ES-I3 (cell line): ENCODE measurements at regions not wholly inside any gene's neighbourhood (a gene's known extent, or its start where the extent isn't known, plus 50 kb on each side); places are given as distances from the start of the nearest gene placed in this dataset.

ENCODE experiments used
- H3K36me3 ChIP-seq: 2 replicates; pipeline ENCODE4 v1.6.1; 2013; ENCODE audit warnings: mild to moderate bottlenecking, low read length, control low read depth, moderate library complexity; ENCODE audit not compliant: insufficient read depth
- H3K4me1 ChIP-seq: 2 replicates; pipeline ENCODE4 v1.6.1; 2013; ENCODE audit warnings: mild to moderate bottlenecking, control low read depth, low read length; ENCODE audit not compliant: insufficient read depth
- H3K9ac ChIP-seq: 2 replicates; pipeline ENCODE4 v1.6.1; 2013; ENCODE audit warnings: low read depth, mild to moderate bottlenecking, low read length, moderate library complexity
- H3K9me3 ChIP-seq: 2 replicates; pipeline ENCODE4 v1.6.1; 2013; ENCODE audit warnings: mild to moderate bottlenecking, low read length, moderate library complexity; ENCODE audit not compliant: control insufficient read depth, insufficient read depth

DNA sequence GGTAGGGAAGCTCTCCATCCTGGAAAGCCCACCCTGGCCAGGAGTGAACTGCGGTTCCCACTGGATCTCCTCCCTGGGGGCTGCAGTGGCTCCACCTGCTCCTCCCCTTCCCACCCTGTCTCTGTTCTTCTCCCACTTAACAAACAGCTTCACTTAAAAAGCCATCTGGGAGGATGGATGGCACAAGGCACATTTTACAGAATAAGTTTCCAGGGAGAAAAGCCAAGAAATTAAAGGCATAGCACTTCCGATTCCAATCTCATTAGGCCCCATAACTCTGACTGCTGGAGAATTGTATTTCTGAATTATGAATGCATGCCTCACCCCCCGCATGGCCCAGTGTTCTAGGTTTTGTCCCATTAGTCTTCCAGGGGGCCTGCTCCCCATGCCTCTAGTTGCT is 718.3 kb downstream of the PTPRU start:
- Histone ChIP-seq H3K36me3 (no peaks in the 10 kb centered on the region), H3K9me3 (no peaks in the 10 kb centered on the region), H3K4me1 (no peaks in the 10 kb centered on the region; the same call in 1 of the 2 replicates), H3K9ac (no peak overlapping the region)

DNA sequence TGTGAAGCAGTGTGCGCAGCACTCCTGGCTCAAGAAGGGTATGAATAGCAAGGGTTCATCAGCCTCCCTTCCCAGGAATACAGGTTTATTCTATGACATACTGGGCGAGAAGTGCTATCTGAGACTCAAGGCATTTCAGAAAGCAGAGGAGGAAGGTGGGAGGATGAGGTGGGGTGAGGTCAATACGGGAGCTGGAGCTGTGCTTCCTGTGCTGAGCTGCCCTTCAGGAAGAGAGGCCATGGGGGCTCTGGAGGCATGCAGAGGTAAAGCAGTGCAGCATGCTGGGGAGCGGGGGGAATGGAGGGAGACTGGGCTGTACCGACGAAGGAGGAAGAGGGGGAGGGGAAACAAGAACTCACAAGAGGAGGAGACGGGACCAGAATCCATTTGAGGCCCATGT is 717.6 kb downstream of the PTPRU start:
- no peak overlapping the region for H3K9ac ChIP-seq
- no peaks in the 10 kb centered on the region for H3K9me3 ChIP-seq
- no peaks in the 10 kb centered on the region; the same call in 1 of the 2 replicates for H3K4me1 ChIP-seq
- H3K36me3 ChIP-seq = no peaks in the 10 kb centered on the region

DNA sequence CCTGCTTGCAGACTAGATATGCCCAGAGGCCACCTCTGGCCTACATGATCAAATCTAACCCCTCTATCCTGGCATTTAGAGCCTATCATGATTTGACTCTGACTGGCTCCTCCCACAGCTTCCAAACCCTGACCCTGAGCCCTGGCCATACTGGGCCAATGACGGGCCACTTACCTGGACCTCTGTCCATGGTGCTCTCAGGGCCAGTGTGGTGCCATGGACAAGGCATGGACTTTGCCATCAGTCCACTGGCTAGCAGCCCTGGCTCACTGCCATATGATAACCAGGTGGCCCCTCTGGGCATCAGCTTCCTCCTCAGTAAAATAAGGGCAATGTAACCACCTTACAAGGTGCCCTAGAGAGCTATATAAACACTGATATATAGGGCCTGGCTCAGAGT is 713.4 kb downstream of the PTPRU start:
- peaks cover 15% of the 10 kb centered on the region for H3K4me1 ChIP-seq

DNA sequence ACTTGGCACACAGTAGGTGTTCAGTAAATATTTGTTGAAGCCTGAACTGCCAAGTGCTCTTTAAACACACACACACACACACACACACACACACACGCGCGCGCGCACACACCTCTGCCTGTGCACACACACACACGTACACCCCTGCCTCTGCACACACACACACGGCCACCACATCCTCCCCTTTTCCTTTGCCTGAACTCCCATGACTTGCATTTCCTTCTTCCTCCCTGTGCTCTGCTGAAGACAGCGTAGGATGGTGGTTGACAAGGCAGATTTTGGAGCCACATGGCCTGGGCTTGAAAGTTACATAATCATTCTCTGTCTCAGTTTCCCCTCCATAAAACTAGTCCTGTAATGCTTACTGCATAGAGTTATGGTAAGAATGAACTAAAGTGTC is 712.3 kb downstream of the PTPRU start:
- Histone ChIP-seq H3K9ac (no peak overlapping the region), H3K4me1 (peaks cover 15% of the 10 kb centered on the region), H3K9me3 (no peaks in the 10 kb centered on the region), H3K36me3 (no peaks in the 10 kb centered on the region)

More for the DNA sequence above, 713.4 kb downstream of the PTPRU start:
- Histone ChIP-seq H3K9me3 (no peaks in the 10 kb centered on the region), H3K9ac (no peak overlapping the region), H3K36me3 (no peaks in the 10 kb centered on the region)

DNA sequence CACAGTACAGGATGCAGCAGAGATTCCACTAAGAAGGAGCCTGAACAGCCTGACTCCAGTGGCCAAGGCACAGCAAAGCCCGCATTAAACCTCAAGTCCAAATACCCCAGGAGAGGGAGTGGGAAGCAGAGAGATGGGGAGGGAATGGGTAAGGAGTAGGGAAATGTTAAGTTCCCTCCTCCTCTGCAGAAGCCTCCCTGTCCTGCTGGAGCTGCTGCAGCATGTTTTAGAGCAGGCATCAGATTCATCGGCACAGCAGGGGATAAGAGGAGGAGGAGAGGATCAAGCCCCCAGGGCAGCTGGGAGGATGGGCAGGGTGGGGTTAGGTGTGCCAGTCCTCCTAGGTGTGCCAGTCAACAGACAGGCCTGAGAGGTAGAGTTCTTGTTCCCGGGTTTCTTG is 709.7 kb downstream of the PTPRU start:
- H3K4me1 ChIP-seq = peaks cover 15% of the 10 kb centered on the region
- no peaks in the 10 kb centered on the region for H3K9me3 ChIP-seq
- no peak overlapping the region for H3K9ac ChIP-seq
- H3K36me3 ChIP-seq = no peaks in the 10 kb centered on the region

DNA sequence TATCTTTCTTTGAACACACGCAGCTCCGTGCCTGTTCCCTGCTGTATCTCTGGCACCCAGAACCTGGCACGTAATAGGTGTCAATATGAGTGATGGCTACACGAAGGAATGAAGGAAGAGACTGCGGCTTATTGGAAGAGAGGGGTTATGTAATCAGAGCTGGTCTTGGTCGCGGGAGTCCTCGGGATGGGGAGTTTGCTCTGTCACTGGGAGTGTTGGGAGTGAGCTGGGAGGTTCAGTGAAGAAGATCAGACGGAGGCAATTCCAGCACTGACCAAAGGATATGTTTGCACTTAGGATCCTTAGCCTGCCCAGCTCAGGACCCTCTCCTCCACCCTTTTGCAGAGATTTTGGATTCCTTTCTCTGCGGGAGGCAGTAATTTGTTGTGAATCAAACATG is 709.1 kb downstream of the PTPRU start:
- H3K9ac ChIP-seq = no peak overlapping the region
- no peaks in the 10 kb centered on the region for H3K36me3 ChIP-seq
- peaks cover 15% of the 10 kb centered on the region for H3K4me1 ChIP-seq
- no peaks in the 10 kb centered on the region for H3K9me3 ChIP-seq

DNA sequence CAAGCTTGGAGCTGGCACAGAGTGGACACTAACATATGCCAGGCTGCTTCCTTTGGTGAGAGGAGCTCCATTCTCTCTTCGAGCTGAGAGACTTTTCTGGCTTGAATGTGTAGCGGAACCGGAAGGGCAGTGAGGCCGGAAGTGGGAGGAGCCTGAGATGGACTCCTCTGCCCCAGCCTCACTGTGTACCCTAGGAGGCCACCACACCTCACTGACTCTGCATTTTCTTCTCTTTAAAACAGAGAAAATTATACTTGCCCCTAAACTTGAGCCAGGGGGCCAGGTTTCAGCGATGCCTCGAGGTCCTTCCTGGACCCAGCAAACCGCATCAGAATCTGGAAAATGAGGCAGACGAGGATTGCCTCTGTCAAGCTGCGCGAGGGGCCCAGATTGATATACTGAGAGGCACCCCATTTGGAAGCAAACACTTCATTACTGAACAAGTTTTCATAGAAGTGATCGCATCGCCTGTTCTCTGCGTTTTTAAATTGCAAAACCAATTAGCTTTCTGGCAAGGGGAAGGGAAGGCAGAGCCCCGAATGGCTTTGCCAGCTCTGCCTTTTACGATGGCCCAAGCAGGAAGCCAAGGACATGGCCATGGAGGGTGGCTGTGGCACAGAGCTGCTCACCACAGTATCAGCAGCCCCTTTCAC is 708.1 kb downstream of the PTPRU start:
- H3K36me3 ChIP-seq = no peaks in the 10 kb centered on the region
- no peaks in the 10 kb centered on the region for H3K9me3 ChIP-seq

DNA sequence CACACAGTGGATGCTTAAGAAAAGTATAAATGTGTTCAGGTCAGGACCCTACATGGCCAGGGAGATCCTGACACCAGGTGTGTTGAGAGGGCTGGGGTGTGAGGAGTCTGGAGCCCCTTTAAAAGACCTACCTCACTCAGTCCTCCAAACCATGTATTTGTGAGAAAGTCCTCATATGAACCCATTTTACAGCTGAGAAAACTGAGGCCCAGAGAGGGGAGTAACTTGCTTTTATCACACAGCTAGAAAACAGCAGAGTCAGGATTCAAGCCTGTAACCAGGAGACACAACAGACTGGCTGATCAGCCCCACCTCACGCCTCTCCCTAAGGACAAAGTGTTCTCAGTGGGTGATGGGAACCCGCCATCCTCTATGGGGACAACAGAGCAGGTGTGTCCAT is 706.7 kb downstream of the PTPRU start:
- Histone ChIP-seq H3K36me3 (no peaks in the 10 kb centered on the region), H3K9ac (no peak overlapping the region), H3K4me1 (peaks cover 15% of the 10 kb centered on the region), H3K9me3 (no peaks in the 10 kb centered on the region)

More for the DNA sequence above, 708.1 kb downstream of the PTPRU start:
- H3K4me1 ChIP-seq = peaks cover 15% of the 10 kb centered on the region
- no peak overlapping the region for H3K9ac ChIP-seq

DNA sequence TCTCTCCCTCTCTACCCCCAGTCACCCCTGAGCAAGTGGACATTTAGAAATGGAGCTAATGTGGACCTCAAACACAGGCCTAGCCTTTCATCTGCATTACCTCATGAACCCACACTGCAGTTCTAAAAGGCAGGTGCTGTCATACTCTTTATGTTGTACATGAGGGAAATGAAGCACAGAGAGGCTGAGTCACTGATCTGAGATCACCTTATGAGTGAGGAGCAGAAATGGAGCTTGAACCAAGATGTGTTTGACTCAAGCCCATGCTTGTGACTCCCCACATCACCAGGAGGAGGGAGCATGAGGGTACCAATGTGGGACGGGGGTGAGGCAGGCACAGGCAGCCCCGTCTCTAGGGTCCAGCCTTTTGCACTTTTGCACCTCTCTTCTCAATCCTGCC is 702.8 kb downstream of the PTPRU start:
- Histone ChIP-seq H3K9ac (no peak overlapping the region), H3K9me3 (no peaks in the 10 kb centered on the region), H3K36me3 (no peaks in the 10 kb centered on the region), H3K4me1 (peaks cover 7% of the 10 kb centered on the region)

DNA sequence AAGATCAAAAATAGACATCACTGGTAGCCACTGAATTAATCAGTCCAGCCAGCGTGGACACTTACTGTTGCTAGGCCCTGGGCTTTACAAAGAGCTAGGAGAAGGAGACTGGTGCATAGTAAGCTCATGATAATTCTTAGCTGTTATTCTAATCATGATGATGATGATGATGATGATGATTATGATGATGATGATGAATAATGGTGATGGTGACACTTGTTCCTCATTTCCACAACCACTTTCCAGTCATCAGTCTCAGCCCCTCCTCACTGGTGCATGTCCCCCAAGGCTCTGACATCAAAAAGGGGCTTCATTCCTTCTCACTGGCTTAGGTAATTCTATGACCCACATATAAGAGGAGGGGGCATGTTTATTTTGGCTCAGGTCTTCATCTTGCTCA is 701.0 kb downstream of the PTPRU start:
- H3K36me3 ChIP-seq = no peaks in the 10 kb centered on the region
- no peaks in the 10 kb centered on the region for H3K9me3 ChIP-seq

DNA sequence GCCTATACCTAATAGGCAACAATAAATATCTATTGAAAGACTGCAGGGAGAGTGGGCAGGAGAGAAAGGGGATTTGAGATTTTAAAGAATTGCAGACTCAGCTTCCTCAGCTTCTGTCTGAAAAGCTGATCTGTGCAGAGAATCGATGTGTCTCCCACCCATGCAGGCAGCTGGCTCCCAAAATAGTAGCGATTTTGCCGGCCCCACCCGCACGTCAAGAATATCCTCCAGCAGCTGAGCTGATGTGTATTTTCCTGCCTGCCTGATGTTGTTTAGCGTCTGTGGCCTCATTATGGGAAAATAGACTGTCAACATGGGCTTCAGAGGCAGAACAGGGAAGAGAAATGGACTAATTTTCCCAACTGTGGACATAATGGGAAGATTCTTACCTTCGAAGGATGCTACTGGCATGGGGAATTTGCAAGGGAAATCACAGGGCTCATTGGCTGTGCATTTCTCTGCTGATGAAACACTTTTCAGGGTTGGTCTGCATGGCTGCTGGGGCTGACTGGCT is 699.8 kb downstream of the PTPRU start:
- Histone ChIP-seq H3K4me1 (peaks cover 33% of the 10 kb centered on the region), H3K9ac (no peak overlapping the region), H3K9me3 (no peaks in the 10 kb centered on the region), H3K36me3 (no peaks in the 10 kb centered on the region)

More for the DNA sequence above, 701.0 kb downstream of the PTPRU start:
- H3K9ac ChIP-seq = no peak overlapping the region
- H3K4me1 ChIP-seq = peaks cover 20% of the 10 kb centered on the region

DNA sequence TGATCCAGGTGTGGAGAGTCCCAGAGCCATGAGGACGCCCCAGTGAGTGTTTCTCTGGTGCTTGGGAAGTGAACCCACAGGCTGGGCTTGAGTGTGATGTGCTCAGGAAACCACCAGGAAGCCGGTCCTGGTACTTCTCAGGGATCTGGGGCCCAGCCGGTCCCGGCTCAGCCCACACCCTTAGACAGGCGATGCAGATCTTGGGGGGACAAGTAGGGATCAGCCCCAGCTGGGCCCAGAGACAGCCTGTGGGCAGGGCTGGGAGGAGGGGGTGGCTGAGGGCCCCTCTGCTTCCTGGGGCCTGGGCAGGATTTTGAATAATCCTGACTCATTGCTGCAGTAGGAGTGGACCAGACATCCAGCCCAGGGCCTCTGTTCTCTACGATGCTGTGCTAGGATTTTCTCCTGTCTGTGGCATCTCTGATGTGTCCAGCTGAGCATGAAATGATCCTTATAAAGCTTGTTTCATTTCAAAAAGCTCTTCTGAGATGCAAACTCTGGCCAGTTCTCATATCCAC is 698.0 kb downstream of the PTPRU start:
- H3K9ac ChIP-seq = no peak overlapping the region

DNA sequence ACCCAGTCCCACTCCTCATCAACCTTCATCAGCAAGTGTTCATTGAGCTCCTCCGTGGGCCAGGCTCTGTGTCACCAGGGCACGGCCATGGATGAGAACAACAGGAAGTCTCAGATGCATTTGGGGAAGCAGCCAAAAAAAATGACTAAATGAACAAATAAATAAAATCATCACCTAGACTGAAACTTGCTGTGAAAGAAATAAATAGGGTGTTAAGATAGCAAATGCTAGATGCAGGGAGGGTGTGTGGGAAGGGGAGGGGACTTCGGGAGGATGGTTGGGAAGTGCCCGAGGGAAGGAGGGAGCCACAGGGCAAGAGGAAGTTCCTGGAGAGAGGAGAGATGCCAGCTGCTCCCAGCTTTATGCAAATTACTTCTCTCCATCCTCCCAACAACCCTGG is 696.7 kb downstream of the PTPRU start:
- Histone ChIP-seq H3K4me1 (peaks cover 33% of the 10 kb centered on the region), H3K36me3 (no peaks in the 10 kb centered on the region), H3K9me3 (no peaks in the 10 kb centered on the region), H3K9ac (no peak overlapping the region)

More for the DNA sequence above, 698.0 kb downstream of the PTPRU start:
- no peaks in the 10 kb centered on the region for H3K9me3 ChIP-seq
- H3K36me3 ChIP-seq = no peaks in the 10 kb centered on the region
- peaks cover 33% of the 10 kb centered on the region for H3K4me1 ChIP-seq

DNA sequence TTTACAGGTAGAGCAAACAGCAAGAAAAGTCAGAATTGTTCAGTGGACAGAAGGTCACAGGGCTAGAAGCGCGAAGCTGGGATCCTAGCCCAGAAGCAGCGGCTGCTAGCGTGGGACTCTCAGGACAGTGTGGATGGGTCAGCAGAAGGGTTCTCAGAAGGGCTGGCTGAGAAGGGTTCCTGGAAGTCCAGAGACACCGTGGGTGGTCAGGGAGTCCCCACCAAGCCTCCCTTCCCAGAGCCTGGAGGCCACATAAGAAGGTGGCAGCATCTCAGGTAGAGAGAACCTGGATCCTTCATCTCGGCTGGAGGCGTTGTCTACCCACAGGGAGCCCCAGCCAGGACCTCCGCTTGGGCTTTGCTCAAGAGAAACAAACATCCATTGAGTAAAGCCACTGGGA is 696.3 kb downstream of the PTPRU start:
- H3K9me3 ChIP-seq = no peaks in the 10 kb centered on the region
- H3K9ac ChIP-seq = no peak overlapping the region

DNA sequence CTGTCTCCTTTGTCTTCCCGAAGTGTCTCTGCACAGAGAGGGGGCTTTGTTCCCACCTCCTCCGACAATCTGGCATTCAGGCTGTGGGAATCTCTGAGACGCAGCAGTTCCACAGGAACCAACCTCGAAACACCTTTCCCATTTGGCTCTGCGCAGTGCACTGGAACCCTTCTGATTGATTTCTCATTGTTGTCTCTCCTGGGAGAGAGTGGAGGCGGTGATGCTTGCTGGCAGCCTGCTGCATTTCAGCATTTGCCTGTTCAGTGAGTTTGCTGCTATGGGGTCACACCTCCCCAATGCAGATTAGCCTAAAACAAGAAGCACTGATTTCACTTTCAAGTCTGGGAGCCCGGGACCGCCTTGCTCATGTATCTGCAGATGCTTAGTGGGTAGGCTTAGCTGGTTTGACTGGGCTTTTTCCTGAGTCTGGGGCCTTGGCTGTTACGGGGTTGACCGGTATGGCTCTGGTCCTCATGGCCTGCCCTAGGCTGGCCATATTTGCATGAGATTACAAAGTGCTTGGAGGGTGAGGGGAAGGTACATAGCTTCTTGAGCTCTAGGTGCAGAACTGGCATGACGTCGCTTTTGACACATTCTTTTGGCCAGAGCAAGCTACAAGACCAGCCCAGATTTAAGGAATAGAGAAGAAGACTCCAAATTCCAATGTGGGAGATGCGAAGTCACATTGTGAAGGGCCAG is 695.3 kb downstream of the PTPRU start:
- no peaks in the 10 kb centered on the region for H3K36me3 ChIP-seq
- H3K9me3 ChIP-seq = no peaks in the 10 kb centered on the region
- peaks cover 33% of the 10 kb centered on the region for H3K4me1 ChIP-seq
- H3K9ac ChIP-seq = no peak overlapping the region

More for the DNA sequence above, 696.3 kb downstream of the PTPRU start:
- H3K4me1 ChIP-seq = peaks cover 33% of the 10 kb centered on the region
- H3K36me3 ChIP-seq = no peaks in the 10 kb centered on the region
